Right lobe of liver (tissue), 4 donors: ENCODE measurements at regions not wholly inside any gene's neighbourhood (a gene's known extent, or its start where the extent isn't known, plus 50 kb on each side); places are given as distances from the start of the nearest gene placed in this dataset.

Experiments used
- CTCF ChIP-seq, 4 donors: fragments of 200-600 bp in 3 of 4; fragments of 450-650 bp in 1 of 4; IDR thresholded peaks; one replicate each; pipeline versions ENCODE4 v1.5.1 to v1.8.0; 2016 to 2022; ENCODE audit warnings: antibody characterized with exemption in 4 of 4, mild to moderate bottlenecking in 2 of 4
- POLR2A ChIP-seq: fragments of 450-650 bp; IDR thresholded peaks from one replicate; pipeline ENCODE4 v1.6.1; 2017; ENCODE audit warnings: antibody characterized with exemption, mild to moderate bottlenecking
- donor health status: DM: no; HTN: no; CAD: no.
- donor health status: DM: no; HTN: no; CAD: no.
- donor health status: DM: no; HTN: yes; CAD: no.

GRCh38 chr5:67400752-67401151 lies 204.2 kb upstream of the CD180 start:
- TF ChIP-seq CTCF (IDR thresholded peaks at IDR 0.05): no peak
- no peak for TF ChIP-seq POLR2A
